PC-3 (cell line): ENCODE measurements at regions not wholly inside any gene's neighbourhood (a gene's known extent, or its start where the extent isn't known, plus 50 kb on each side); places are given as distances from the start of the nearest gene placed in this dataset.

Experiments used
- ATAC-seq: fragments of 200-7000 bp; cut with Tn5 transposase; 2 replicates; pipeline ENCODE4 v1.9.1; 2020; ENCODE audit warnings: mild to moderate bottlenecking, moderate library complexity
- BruUV-seq: library from RNA; stranded (reverse); fragments of 400-500 nt; replicated peaks from 2 replicates; lab custom pipeline; 2021; lab: Mats Ljungman, UMichigan
- CTCF ChIA-PET: fragments of 300-600 bp; sonication (Branson Sonifier 250); formaldehyde crosslinking; loops from one replicate; lab custom pipeline; 2022; ENCODE audit warnings: antibody characterized with exemption; lab: Charles Lee
- POLR2A ChIA-PET: fragments of 300-600 bp; sonication (Branson Sonifier 250); formaldehyde crosslinking; loops from one replicate; lab custom pipeline; 2022; ENCODE audit warnings: antibody characterized with exemption; ENCODE audit not compliant: unreplicated experiment; lab: Charles Lee
- DNase-seq: peaks from one replicate; pipeline ENCODE4 v3.0.0-alpha.2; 2015
- H2AFZ ChIP-seq: fragments of 300-600 bp; sonication (generic); 2 replicates; pipeline ENCODE4 v1.6.0; 2016; ENCODE audit warnings: antibody characterized with exemption, low read length
- H3F3A ChIP-seq: fragments of 300-600 bp; sonication (generic); one replicate; pipeline ENCODE4 v1.6.0; 2017; ENCODE audit warnings: antibody characterized with exemption, low read length, control low read depth, mild to moderate bottlenecking; ENCODE audit not compliant: unreplicated experiment
- H3K27ac ChIP-seq: fragments of 300-600 bp; sonication (generic); 2 replicates; pipeline ENCODE4 v1.5.1; 2016; ENCODE audit warnings: mild to moderate bottlenecking, low read length
- H3K27me3 ChIP-seq: fragments of 300-600 bp; sonication (generic); 2 replicates; pipeline ENCODE4 v1.6.1; 2016; ENCODE audit warnings: low read length, mixed read lengths
- H3K36me3 ChIP-seq: fragments of 300-600 bp; sonication (generic); 2 replicates; pipeline ENCODE4 v1.6.1; 2016; ENCODE audit warnings: low read depth, mixed run types, low read length, mixed read lengths
- H3K4me1 ChIP-seq: fragments of 300-600 bp; sonication (generic); 2 replicates; pipeline ENCODE4 v1.5.1; 2016; ENCODE audit warnings: low read length; ENCODE audit not compliant: insufficient read depth
- H3K4me2 ChIP-seq: fragments of 300-600 bp; sonication (generic); 2 replicates; pipeline ENCODE4 v1.6.0; 2016; ENCODE audit warnings: low read length
- H3K4me3 ChIP-seq: fragments of 300-600 bp; sonication (generic); 2 replicates; pipeline ENCODE4 v1.5.1; 2016; ENCODE audit warnings: mild to moderate bottlenecking, low read length, mixed read lengths
- H3K79me2 ChIP-seq: fragments of 300-600 bp; sonication (generic); 2 replicates; pipeline ENCODE4 v1.6.1; 2017; ENCODE audit warnings: low read length, mixed read lengths
- H3K9ac ChIP-seq: fragments of 300-600 bp; sonication (generic); 2 replicates; pipeline ENCODE4 v1.6.0; 2016; ENCODE audit warnings: mild to moderate bottlenecking, low read length
- H3K9me2 ChIP-seq: fragments of 300-600 bp; sonication (generic); replicated peaks from 2 replicates; pipeline ENCODE4 v1.6.1; 2016; ENCODE audit warnings: mixed run types, low read length, mixed read lengths
- H3K9me3 ChIP-seq: fragments of 300-600 bp; sonication (generic); 2 replicates; pipeline ENCODE4 v1.6.1; 2016; ENCODE audit warnings: low read length, mixed read lengths
- H4K20me1 ChIP-seq: fragments of 300-600 bp; sonication (generic); 2 replicates; pipeline ENCODE4 v1.6.1; 2016; ENCODE audit warnings: low read length, mixed read lengths
- CTCF ChIP-seq: fragments of 300-600 bp; sonication (generic); conservative IDR thresholded peaks from 2 replicates; pipeline ENCODE4 v1.5.1; 2017; ENCODE audit warnings: antibody characterized with exemption, low read depth, mild to moderate bottlenecking, low read length
- EZH2 ChIP-seq: fragments of 300-600 bp; sonication (generic); IDR thresholded peaks from one replicate; pipeline ENCODE4 v1.6.1; 2017; ENCODE audit warnings: antibody characterized with exemption, mild to moderate bottlenecking, low read length; ENCODE audit not compliant: unreplicated experiment
- EZH2phosphoT487 ChIP-seq: fragments of 300-600 bp; sonication (generic); IDR thresholded peaks from 2 replicates; pipeline ENCODE4 v1.6.1; 2018; ENCODE audit warnings: mild to moderate bottlenecking, antibody characterized with exemption, low read length, borderline replicate concordance
- intact Hi-C: fragments of 100-400 bp; cut with micrococcal nuclease; formaldehyde crosslinking; loops from 2 replicates; pipeline ENCODE4 v1.9.0; 2023

- Histone ChIP-seq H3K79me2 (no peaks in the 10 kb centered on the region), H3K27me3 (no peaks in the 10 kb centered on the region), H3F3A (no peaks in the 10 kb centered on the region), H3K4me3 (no peak overlapping the region), H3K9me3 (no peaks in the 10 kb centered on the region), H3K9me2 (no peaks in the 10 kb centered on the region), H2AFZ (no peak overlapping the region), H3K4me1 (no peaks in the 10 kb centered on the region), H3K27ac (no peak overlapping the region), H3K9ac (no peak overlapping the region), H3K36me3 (no peaks in the 10 kb centered on the region), H3K4me2 (no peak overlapping the region), H4K20me1 (no peaks in the 10 kb centered on the region)
- ChIA-PET CTCF (no interaction called here), POLR2A (no interaction called here)
- TF ChIP-seq CTCF: no peak
- no peak for TF ChIP-seq EZH2phosphoT487
- no peak for TF ChIP-seq EZH2
- no peak for ATAC-seq
- intact Hi-C loops: loop anchor here (10.0 kb wide), 2 partner anchors 558 to 678 kb away; no protein-coding TSS in a partner anchor
- DNase-seq: no peak
- BruUV-seq: no TSS peak
These were observed 1085.4 kb downstream of the SLC6A15 start for GRCh38 chr12:83827193-83827592.

GRCh38 chr12:83826112-83826511, 1086.5 kb downstream of the SLC6A15 start:
- no peak overlapping the region for H3K9ac ChIP-seq
- DNase-seq: peak; percentile 79
- no peaks in the 10 kb centered on the region for H3K27me3 ChIP-seq
- H3K4me3 ChIP-seq: no peak overlapping the region
- no peaks in the 10 kb centered on the region for H4K20me1 ChIP-seq
- H2AFZ ChIP-seq: no peak overlapping the region
- intact Hi-C loops: loop anchor here (10.0 kb wide), 2 partner anchors 559 to 679 kb away; no protein-coding TSS in a partner anchor
- POLR2A ChIA-PET: no interaction called here
- no peaks in the 10 kb centered on the region for H3K9me3 ChIP-seq
- no peaks in the 10 kb centered on the region for H3K79me2 ChIP-seq
- TF ChIP-seq EZH2phosphoT487 (no peak), CTCF (peak; percentile 75)
- peak; percentile 80 for ATAC-seq
- CTCF ChIA-PET: interaction anchor here (0.5 to 0.6 kb wide), 3 partner anchors 70 to 640 kb away, joined by 3 to 5 read pairs (median 4); no protein-coding TSS in a partner anchor
- no peaks in the 10 kb centered on the region for H3F3A ChIP-seq
- no peak overlapping the region for H3K27ac ChIP-seq
- H3K4me2 ChIP-seq: no peak overlapping the region
- no TSS peak for BruUV-seq
- no peaks in the 10 kb centered on the region for H3K9me2 ChIP-seq
- no peaks in the 10 kb centered on the region for H3K4me1 ChIP-seq
- no peaks in the 10 kb centered on the region for H3K36me3 ChIP-seq

- H3K36me3 ChIP-seq: no peaks in the 10 kb centered on the region
- no peaks in the 10 kb centered on the region for H4K20me1 ChIP-seq
- H3K27ac ChIP-seq: no peak overlapping the region
- TF ChIP-seq EZH2phosphoT487 (no peak), EZH2 (no peak), CTCF (peak; percentile 76)
- ATAC-seq: peak; percentile 46; the same call in 1 of the 2 replicates
- no peaks in the 10 kb centered on the region for H3F3A ChIP-seq
- ChIA-PET CTCF (no interaction called here), POLR2A (no interaction called here)
- no peaks in the 10 kb centered on the region for H3K9me3 ChIP-seq
- intact Hi-C loops: loop anchor here (10.0 kb wide), 2 partner anchors 561 to 681 kb away; no protein-coding TSS in a partner anchor
- H2AFZ ChIP-seq: no peak overlapping the region
- H3K4me3 ChIP-seq: no peak overlapping the region
- H3K27me3 ChIP-seq: no peaks in the 10 kb centered on the region
- DNase-seq: peak; percentile 64
- H3K79me2 ChIP-seq: no peaks in the 10 kb centered on the region
- peaks cover 10% of the 10 kb centered on the region for H3K4me1 ChIP-seq
- no peak overlapping the region for H3K9ac ChIP-seq
- no TSS peak for BruUV-seq
- no peaks in the 10 kb centered on the region for H3K9me2 ChIP-seq
- H3K4me2 ChIP-seq: no peak overlapping the region
These were observed 1089.1 kb downstream of the SLC6A15 start for GRCh38 chr12:83823386-83824045.
